B cell (primary cell): ENCODE measurements at regions not wholly inside any gene's neighbourhood (a gene's known extent, or its start where the extent isn't known, plus 50 kb on each side); places are given as distances from the start of the nearest gene placed in this dataset.

Source experiments
- ATAC-seq: fragments of 200-7000 bp; cut with Tn5 transposase; one replicate; pipeline ENCODE4 v1.10.0; 2021; ENCODE audit warnings: low read depth, mild to moderate bottlenecking, moderate number of reproducible peaks, moderate library complexity
- CTCF ChIA-PET: fragments of 350-600 bp; sonication (Branson Sonifier 250); formaldehyde crosslinking; loops from one replicate; lab custom pipeline; 2021; ENCODE audit warnings: antibody characterized with exemption, inconsistent platforms; lab: Charles Lee
- POLR2A ChIA-PET: fragments of 350-600 bp; sonication (Branson Sonifier 250); formaldehyde crosslinking; loops from one replicate; lab custom pipeline; 2021; ENCODE audit warnings: antibody characterized with exemption; lab: Charles Lee
- DNase-seq: peaks from one replicate; pipeline ENCODE4 v3.0.0; 2013
- H2AFZ ChIP-seq: 2 replicates; pipeline ENCODE4 v1.6.1; 2012; ENCODE audit warnings: mild to moderate bottlenecking, low read depth, low read length; ENCODE audit not compliant: insufficient read depth, poor library complexity, severe bottlenecking
- H3K27ac ChIP-seq, 2 donors: 1 replicate in 1 of 2; 2 replicates in 1 of 2; pipeline ENCODE4 v1.5.1; 2012 to 2013; ENCODE audit warnings: low read length in 2 of 2, mild to moderate bottlenecking in 2 of 2, moderate library complexity in 1 of 2
- H3K27me3 ChIP-seq, 4 experiments: fragments of 200-600 bp in 1 of 4; sonication (generic) in 1 of 4; replicated peaks in 1 of 4; 1 replicate in 2 of 4; 2 replicates in 2 of 4; pipeline versions ENCODE4 v1.6.1 to v1.7.0; 2013 to 2016; ENCODE audit warnings: low read length in 3 of 4, mild to moderate bottlenecking in 2 of 4, mixed read lengths in 1 of 4, moderate library complexity in 1 of 4; ENCODE audit not compliant: insufficient read depth in 4 of 4, control insufficient read depth in 3 of 4; ENCODE audit errors: control extremely low read depth in 1 of 4
- H3K36me3 ChIP-seq, 2 experiments: replicated peaks in 1 of 2; 1 replicate in 1 of 2; 2 replicates in 1 of 2; pipeline versions ENCODE4 v1.6.1 to v1.7.1; 2013; ENCODE audit warnings: low read length in 1 of 2; ENCODE audit not compliant: insufficient read depth in 2 of 2, control insufficient read depth in 1 of 2; ENCODE audit errors: control extremely low read depth in 1 of 2, extremely low read depth in 1 of 2
- H3K4me1 ChIP-seq, 2 donors: fragments of 200-600 bp in 1 of 2; sonication (generic) in 1 of 2; 1 replicate in 1 of 2; 2 replicates in 1 of 2; pipeline versions ENCODE4 v1.5.1 to v1.6.1; 2013 to 2017; ENCODE audit warnings: low read length in 2 of 2; ENCODE audit not compliant: control insufficient read depth in 2 of 2, insufficient read depth in 2 of 2
- H3K4me2 ChIP-seq: replicated peaks from 2 replicates; pipeline ENCODE3; 2012; ENCODE audit warnings: mild to moderate bottlenecking, low read depth, low read length; ENCODE audit not compliant: poor library complexity, severe bottlenecking
- H3K4me3 ChIP-seq, 5 experiments: fragments of 200-600 bp in 1 of 5; sonication (generic) in 1 of 5; 1 replicate in 3 of 5; 2 replicates in 2 of 5; pipeline versions ENCODE4 v1.5.1 to v1.7.0; 2011 to 2016; ENCODE audit warnings: low read length in 4 of 5, mild to moderate bottlenecking in 4 of 5, low read depth in 2 of 5, control low read depth in 1 of 5, moderate library complexity in 1 of 5; ENCODE audit not compliant: insufficient read depth in 1 of 5; ENCODE audit errors: control extremely low read depth in 1 of 5, extremely low read depth in 1 of 5
- H3K79me2 ChIP-seq: fragments of 200-600 bp; sonication (generic); one replicate; pipeline ENCODE4 v1.6.0; 2016; ENCODE audit warnings: low read length; ENCODE audit not compliant: control insufficient read depth, insufficient read depth
- H3K9ac ChIP-seq: fragments of 200-600 bp; sonication (generic); 2 replicates; pipeline ENCODE4 v1.6.1; 2017; ENCODE audit warnings: mild to moderate bottlenecking, low read length, moderate library complexity
- H3K9me3 ChIP-seq, 3 donors: one replicate each; pipeline versions ENCODE4 v1.6.1 to v1.7.1; 2013; ENCODE audit warnings: low read length in 2 of 3; ENCODE audit not compliant: control insufficient read depth in 2 of 3, insufficient read depth in 1 of 3; ENCODE audit errors: control extremely low read depth in 1 of 3
- H4K20me1 ChIP-seq: 2 replicates; pipeline ENCODE4 v1.6.0; 2012; ENCODE audit warnings: mild to moderate bottlenecking, low read length; ENCODE audit not compliant: insufficient read depth, control insufficient read depth, poor library complexity, severe bottlenecking
- H3K27ac Mint-ChIP-seq: one replicate; pipeline ENCODE4 v1.8.0; 2021; ENCODE audit warnings: mixed read lengths
- H3K27me3 Mint-ChIP-seq: one replicate; pipeline ENCODE4 v1.8.0; 2021; ENCODE audit warnings: mixed read lengths
- H3K4me1 Mint-ChIP-seq: one replicate; pipeline ENCODE4 v1.8.0; 2021; ENCODE audit warnings: mixed read lengths
- H3K4me3 Mint-ChIP-seq: one replicate; pipeline ENCODE4 v1.8.0; 2021; ENCODE audit warnings: mixed read lengths
- H3K9me3 Mint-ChIP-seq: one replicate; pipeline ENCODE4 v1.8.0; 2022; ENCODE audit warnings: mixed read lengths; ENCODE audit not compliant: insufficient read depth
- EZH2 ChIP-seq: IDR thresholded peaks from 2 replicates; pipeline ENCODE4 v1.6.1; 2012; ENCODE audit warnings: borderline replicate concordance, low read depth, mild to moderate bottlenecking, moderate library complexity, low read length; ENCODE audit not compliant: insufficient read depth, poor library complexity, severe bottlenecking
- WGBS: methylation state at CpG from one replicate; pipeline ENCODE4 v1.1.5; 2013; ENCODE audit warnings: missing lambda C conversion rate; ENCODE audit not compliant: insufficient coverage; 5-methylcytosine and 5-hydroxymethylcytosine counted together
- intact Hi-C: fragments of 100-400 bp; cut with micrococcal nuclease; formaldehyde crosslinking; loops from one replicate; pipeline ENCODE4 v1.10.0; 2022
- TF ChIP-seq, protein P1 (sequence below): fragments of 200-600 bp; IDR thresholded peaks from one replicate; pipeline ENCODE4 v1.8.0; 2022; ENCODE audit warnings: antibody characterized with exemption, mild to moderate bottlenecking

DNA sequence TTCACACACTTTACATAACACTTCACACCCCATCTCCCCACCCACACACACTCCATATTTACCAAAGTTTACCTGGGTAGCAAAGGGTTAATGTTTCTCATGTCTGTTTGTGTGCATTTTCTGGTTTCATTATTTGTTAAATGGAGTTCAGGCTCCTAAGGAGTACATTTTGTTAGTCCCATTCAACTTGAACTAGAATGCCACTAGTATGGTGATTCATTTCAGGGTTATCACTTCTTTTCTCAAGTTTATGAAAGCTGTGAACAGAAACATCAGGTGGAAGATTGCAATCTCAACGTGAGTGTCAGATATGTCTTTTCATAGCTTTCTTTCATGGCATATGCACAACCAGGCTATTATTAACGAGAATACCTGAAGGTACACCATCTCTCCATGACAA lies 1027.5 kb downstream of the GATA3 start:
- Mint-ChIP-seq H3K9me3 (no peaks in the 10 kb centered on the region), H3K27ac (no peak overlapping the region), H3K27me3 (no peaks in the 10 kb centered on the region), H3K4me3 (no peak overlapping the region), H3K4me1 (no peaks in the 10 kb centered on the region)
- intact Hi-C loops = no loop called here
- Histone ChIP-seq H3K27me3 (no peaks in the 10 kb centered on the region), H3K27ac (no peak overlapping the region), H3K4me1 (no peaks in the 10 kb centered on the region), H3K4me3 (no peak overlapping the region), H3K36me3 (no peaks in the 10 kb centered on the region), H4K20me1 (no peaks in the 10 kb centered on the region), H3K9ac (no peak overlapping the region), H3K79me2 (no peaks in the 10 kb centered on the region), H3K4me2 (no peak overlapping the region), H2AFZ (no peak overlapping the region), H3K9me3 (no peaks in the 10 kb centered on the region)
- TF ChIP-seq, protein P1, sequence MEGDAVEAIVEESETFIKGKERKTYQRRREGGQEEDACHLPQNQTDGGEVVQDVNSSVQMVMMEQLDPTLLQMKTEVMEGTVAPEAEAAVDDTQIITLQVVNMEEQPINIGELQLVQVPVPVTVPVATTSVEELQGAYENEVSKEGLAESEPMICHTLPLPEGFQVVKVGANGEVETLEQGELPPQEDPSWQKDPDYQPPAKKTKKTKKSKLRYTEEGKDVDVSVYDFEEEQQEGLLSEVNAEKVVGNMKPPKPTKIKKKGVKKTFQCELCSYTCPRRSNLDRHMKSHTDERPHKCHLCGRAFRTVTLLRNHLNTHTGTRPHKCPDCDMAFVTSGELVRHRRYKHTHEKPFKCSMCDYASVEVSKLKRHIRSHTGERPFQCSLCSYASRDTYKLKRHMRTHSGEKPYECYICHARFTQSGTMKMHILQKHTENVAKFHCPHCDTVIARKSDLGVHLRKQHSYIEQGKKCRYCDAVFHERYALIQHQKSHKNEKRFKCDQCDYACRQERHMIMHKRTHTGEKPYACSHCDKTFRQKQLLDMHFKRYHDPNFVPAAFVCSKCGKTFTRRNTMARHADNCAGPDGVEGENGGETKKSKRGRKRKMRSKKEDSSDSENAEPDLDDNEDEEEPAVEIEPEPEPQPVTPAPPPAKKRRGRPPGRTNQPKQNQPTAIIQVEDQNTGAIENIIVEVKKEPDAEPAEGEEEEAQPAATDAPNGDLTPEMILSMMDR = no peak
- TF ChIP-seq EZH2 = no peak
- ChIA-PET POLR2A (no interaction called here), CTCF (no interaction called here)
- ATAC-seq (no peak), DNase-seq (no peak)
- 79% methylated on average over 2 of the region's 2 CpGs for WGBS

- Histone ChIP-seq H2AFZ (no peak overlapping the region), H3K4me3 (no peak overlapping the region), H3K79me2 (no peaks in the 10 kb centered on the region), H3K4me2 (no peak overlapping the region), H3K9me3 (no peaks in the 10 kb centered on the region), H4K20me1 (no peaks in the 10 kb centered on the region), H3K27ac (no peak overlapping the region), H3K27me3 (no peaks in the 10 kb centered on the region), H3K9ac (no peak overlapping the region), H3K4me1 (no peaks in the 10 kb centered on the region), H3K36me3 (no peaks in the 10 kb centered on the region)
- DNase-seq = no peak
- Mint-ChIP-seq H3K9me3 (peaks cover 3% of the 10 kb centered on the region), H3K4me3 (no peak overlapping the region), H3K27ac (no peak overlapping the region), H3K27me3 (no peaks in the 10 kb centered on the region), H3K4me1 (no peaks in the 10 kb centered on the region)
- intact Hi-C loops = no loop called here
- ATAC-seq = no peak
- TF ChIP-seq EZH2 = no peak
- TF ChIP-seq, protein P1 = no peak
- CTCF ChIA-PET = no interaction called here
- POLR2A ChIA-PET = no interaction called here
- no CpG with 5 or more reads among the region's 3 CpGs for WGBS
These were observed 1037.1 kb downstream of the GATA3 start for GRCh38 chr10:9091530-9092093.
